Stimulated activated CD4-positive, alpha-beta T cell treated with anti-CD3 and anti-CD28 coated beads, TNF-alpha, amount 100 ng/mL, for 24 hours (primary cell): ENCODE measurements at regions not wholly inside any gene's neighbourhood (a gene's known extent, or its start where the extent isn't known, plus 50 kb on each side); places are given as distances from the start of the nearest gene placed in this dataset.
"Not testable (repeated sequence)": the region's sequence is repeated elsewhere in the genome, so short reads cannot be mapped to it uniquely, and the experiment has no call there.

ENCODE experiments used
- DNase-seq, 3 experiments: peaks; one replicate each; pipeline ENCODE4 v3.0.0-alpha.2; 2020; ENCODE audit warnings: low read depth in 3 of 3

DNA sequence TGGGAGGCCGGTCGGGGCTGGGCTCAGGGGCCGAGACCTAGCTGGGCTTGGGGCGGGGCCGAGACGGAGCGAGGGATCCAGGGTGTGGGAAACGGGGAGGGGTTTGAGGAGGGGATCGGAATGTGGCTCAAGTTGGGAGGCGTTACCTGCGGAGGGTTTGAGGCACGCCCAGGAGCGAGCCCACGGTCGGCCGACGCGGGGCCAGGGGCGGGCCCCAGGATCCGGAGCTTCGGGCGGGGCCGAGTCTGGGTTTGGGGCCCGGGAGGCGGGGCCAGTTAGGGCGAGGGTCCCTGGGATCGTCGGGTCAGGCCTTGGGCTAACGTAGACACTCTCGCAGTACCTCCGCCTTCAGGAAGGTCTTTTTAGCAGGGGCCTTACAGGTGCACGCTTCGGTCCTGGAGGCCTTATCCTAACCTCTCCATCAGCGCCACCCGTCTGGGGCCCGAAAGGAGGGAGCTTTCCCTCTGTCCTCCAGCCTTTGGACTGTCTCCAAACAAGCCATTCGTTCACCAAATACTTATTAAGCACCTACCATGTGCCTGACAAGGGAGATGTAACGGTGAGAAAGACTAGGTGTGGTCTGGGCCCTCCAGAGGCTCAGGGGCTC is 228.2 kb upstream of the FRG2C start:
- DNase-seq, result peak in 1 of 3 experiments; percentile 8

DNA sequence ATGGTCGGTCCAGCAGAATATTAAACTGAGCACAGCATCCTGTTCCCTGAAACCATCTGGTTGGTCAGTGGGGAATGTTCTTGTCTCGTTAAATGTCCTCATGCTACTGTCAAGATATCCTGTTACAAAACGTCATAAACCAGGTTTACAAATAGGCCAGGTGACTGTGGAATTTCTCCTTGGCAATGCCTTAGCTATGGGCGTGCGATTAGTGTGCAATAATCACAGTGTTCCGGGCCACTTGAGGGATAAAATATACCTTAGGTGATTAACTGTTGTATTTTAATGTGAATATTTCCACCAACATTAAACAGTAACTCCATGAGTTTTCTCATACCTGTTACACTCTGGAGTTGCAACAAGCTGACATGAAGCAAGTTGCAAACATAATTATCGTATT is 223.1 kb upstream of the FRG2C start:
- not testable (repeated sequence) for DNase-seq

DNA sequence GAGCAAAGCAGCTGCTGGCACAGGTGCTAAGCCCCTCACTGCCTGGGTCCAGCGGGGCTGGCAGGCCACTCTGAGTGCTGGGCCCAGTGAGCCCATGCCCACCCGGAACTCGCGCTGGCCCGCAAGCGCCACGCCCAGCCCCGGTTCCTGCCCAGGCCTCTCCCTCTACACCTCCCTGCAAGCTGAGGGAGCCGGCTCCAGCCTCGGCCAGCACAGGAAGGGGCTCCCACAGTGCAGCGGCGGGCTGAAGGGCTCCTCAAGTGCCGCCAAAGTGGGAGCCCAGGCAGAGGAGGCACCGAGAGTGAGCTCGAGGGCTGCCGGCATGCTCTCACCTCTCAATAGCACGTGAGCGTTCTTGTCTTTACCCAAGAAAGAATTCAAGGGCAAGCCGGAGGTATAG is 219.5 kb upstream of the FRG2C start:
- not testable (repeated sequence) for DNase-seq

DNA sequence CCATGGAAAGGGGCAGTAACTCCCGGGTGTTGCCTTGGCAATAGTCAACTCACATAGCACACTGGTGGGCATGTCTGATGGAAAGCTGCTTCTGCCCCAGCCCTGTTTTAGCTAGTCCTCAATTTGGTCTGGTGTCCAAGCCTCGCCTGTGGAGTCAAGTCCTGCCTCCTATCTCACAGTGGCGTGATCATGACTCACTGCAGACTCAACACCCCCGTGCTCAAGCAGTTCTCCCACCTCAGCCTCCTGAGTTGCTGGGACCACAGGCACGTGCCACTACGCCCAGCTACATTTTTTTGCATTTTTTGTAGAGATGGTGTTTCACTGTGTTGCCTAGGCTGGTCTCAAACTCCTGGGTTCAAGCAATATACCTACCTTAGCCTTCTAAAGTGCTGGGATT is 218.9 kb upstream of the FRG2C start:
- not testable (repeated sequence) for DNase-seq

DNA sequence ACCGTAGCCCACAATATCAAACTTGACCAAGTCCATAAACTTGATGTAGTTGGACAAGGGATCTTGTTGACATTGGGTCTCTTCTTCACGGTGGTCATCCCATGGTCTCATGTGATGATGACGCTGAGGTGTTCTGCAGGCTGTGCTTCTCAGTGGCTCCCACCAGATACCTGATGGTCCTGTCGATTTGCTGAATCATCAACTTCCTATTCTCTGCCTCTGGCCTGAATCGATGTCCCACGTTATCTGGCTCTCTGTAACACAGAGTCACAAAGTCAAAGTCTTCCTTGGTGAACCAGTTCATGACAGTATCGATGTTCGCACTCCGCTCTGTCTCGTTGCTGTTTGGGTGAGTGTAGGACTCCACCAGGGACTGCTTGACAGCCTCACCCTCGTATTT is 217.2 kb upstream of the FRG2C start:
- not testable (repeated sequence) for DNase-seq

DNA sequence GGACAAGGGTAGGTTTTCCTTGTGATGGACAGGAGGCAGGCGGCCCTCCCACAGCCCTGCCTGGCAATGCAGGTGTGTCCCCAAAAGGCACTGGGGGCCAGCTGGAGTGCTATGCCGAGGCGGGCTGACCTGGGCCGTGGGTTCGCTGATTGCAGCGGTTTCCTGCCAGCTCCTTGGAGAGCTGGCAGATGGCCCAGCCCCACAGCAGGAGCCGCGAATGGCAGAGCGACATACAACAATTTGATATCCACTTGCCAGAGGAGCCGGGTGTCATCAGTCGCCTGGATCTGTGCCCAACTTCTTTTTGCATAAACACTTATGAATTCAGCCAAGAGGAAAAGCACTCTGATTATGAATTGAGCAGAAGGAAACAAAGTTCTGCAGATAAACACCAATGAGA is 210.8 kb upstream of the FRG2C start:
- not testable (repeated sequence) for DNase-seq

DNA sequence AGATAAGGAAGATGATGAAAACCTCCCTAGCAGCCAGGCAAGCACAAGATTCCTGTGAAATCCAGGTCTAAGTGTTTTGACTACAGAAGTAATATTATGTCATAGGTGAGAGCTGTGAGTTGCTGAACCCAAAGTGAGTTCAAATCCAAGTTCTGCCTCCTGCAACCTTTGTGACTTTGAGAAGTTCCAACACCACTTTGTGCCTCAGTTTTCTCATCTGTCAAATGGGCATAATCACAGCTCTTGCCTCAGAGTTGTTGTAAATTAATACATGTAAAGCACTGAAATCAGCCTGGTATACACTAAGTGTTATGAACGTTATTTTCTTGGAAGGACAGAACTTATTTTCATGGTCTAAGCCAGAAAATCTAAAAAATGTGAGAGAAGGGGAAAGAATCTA is 210.3 kb upstream of the FRG2C start:
- DNase-seq, result not testable (repeated sequence)

DNA sequence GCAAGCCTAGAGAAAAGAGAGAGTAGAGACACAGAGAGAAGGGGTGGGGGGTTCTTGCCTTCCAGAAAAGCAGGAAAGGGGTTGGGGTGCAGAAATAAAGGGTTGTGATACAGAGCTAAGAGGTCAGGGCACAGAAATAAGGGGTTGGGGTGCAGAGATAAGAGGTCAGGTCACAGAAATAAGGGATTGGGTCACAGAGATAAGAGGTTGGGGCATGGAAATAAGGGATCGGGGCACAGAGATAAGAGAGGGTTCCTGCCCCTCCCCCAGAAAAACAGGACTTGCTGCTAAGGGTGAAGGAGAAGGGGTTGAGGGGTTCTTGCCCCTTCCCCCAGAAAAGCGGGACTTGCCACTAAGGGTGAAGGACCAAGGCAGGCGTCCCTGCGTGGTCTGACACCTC is 189.6 kb upstream of the FRG2C start:
- DNase-seq, result not testable (repeated sequence)

DNA sequence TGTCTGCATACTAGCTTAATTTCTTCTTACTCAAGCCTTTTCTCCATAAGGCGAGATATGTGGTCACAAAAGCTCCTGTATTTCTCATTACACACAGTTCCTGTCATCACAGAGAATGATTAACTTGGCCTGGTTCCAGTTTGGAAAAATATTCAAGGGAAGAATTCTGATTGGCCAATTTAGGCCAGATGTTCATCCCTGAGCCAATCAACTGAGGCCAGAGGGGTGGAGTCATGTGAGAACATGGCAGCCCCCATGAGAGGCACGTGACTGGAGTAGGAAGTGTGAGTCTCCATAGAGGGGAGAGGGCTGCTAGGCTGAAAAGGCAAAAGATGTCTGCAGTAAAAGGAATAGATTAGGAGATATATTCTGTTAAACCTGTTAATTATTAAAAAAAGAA is 167.5 kb upstream of the FRG2C start:
- DNase-seq, result not testable (repeated sequence)

DNA sequence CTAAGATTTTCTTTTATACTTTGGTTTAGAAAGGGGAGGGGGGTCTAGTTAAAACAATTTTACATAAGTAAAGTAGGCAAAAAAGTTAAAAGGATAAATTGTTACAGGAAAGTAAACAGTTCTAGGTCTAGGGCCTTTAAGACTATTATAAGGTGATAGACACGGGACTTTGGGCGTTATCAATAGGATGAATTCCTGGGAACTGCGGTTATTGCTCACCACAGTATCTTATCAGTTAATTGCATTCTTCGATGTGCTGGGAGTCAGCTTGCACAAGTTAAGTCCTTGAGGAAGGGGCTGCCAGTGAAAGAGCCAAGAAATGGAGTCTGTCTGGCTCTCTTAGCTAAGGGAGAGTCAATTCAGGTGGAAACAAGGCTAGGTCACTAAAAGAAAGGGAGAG is 163.8 kb upstream of the FRG2C start:
- not testable (repeated sequence) for DNase-seq

DNA sequence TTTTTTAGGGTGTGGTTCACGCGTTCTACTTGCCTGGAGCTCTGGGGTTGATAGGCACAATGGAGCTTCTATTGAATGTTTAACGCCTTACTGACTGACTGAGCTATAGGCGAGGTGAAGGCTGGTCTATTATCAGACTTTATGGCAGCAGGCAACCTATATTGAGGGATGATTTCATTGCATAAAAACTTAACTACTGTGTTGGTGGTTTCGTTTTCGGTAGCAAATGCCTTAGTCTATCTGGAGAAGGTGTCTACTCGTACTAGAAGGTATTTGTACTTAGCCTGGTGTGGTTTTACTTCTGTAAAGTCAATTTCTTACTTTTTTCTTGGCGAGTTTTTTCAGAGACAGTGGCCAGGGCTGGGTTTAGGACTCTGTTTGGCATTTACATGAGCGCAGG is 162.0 kb upstream of the FRG2C start:
- DNase-seq, result not testable (repeated sequence)

DNA sequence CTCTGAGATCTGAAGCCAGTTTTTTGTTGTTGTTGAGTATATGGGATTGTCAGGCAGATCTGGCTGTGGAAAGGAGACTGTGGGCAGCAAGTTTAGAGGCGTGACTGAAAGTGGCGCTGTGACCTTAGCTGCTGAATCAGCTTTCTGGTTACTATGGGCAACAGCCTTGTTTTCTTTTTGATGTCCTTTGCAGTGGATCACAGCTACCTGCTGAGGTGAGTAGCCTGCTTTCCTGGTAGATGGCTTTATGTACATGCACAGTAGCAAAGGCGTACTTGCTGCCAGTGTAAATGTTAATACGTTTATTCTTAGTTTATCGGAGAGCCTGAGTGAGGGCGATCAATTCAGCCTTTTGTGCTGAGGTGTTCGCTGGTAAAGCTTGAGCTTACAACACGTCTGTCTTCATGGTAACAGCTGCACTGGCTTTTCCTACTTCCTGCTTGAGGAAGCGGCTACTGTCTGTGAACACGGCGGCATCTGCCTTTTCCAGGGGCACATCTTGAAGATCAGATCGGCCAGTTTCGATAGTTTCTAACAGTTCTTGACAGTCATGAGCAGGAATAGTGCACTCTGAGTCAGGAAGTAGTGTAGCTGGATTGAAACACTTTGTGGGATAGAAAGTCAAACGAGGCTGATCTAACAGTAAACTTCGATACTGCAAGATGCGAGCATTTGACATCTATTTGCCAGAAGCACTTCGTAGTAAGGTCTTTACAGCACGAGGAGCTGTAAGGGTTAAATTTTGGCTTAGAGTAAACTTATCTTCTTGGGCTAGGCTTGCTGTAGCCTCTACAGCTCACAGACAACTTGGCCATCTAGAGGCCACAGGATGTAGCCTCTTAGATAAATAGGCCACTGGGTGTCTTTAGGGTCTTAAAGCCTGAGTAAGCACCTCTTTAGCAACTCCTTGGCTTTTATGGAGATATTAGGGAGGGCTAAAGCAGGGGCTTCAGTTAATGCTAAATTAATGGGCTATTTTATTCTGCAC is 161.1 kb upstream of the FRG2C start:
- not testable (repeated sequence) for DNase-seq

DNA sequence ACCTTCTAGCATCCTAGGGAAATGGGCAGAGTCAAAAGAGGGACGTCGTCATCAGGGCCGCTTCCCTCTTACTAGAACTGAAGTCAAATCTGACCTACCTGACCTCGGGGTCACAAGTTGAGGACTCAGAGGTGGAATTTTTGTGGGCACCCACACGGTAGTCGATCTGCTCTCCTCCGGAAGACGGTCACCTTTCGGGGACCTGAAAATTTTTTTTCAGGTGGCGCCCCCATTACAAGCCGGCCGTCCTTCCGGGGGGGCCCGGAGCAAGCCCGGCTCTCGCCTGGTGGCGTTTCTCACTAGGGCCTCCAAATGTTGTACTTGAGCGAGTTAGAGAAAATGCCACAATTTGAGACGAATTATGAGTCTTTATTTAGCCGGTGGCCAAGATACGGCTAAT is 157.5 kb upstream of the FRG2C start:
- no peak for DNase-seq

DNA sequence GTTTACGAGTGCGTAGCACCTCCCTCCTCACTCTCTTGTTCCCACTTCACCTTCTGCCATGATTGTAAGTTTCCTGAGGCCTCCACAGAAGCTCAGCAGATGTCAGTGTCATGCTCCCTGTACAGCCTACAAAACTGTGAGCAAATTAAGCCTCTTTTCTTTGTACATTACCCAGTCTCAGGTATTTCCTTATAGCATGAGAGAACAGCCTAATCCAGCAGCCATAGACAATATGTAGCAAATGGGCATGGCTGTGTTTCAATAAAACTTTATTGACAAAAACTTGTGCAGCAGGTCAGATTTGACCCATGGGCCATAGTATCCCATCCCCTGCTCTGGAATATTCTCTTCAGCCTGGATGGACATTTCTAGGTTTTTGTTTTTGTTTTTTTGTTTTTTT is 156.2 kb upstream of the FRG2C start:
- not testable (repeated sequence) for DNase-seq

DNA sequence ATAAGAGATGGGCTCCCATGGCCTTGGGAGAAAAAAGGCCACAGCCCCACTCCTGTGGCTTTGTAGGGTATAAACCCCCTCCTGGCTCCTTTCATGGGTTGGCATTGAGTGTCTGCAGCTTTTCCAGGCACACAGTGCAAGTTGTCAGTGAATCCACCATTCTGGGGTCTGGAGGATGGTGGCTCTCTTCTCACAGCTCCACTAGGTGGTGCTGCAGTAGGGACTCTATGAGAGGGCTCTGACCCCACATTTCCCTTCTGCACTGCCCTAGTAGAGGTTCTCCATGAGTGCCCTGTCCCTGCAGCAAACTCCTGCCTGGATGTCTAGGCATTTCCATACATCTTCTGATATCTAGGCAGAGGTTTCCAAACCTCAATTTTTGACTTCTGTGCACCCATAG is 136.5 kb upstream of the FRG2C start:
- not testable (repeated sequence) for DNase-seq

DNA sequence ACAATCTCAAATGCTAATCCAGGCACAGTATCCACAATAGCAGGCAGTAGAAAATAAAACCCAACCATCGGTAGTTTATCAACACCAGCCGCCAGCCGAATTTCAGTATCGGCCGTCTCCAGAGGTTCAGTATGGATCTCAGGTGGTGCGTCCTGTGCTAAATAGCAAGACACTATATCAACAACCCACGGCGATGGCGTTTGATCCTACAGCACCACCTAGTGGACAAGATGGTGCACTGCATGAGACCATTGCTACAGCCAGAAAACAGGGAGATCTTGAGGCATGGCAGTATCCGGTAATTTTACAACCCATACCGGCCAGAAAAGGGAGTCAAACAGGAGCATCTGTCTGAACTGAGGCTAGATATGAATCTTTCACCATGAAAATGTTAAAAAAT is 112.0 kb upstream of the FRG2C start:
- DNase-seq, result not testable (repeated sequence)

DNA sequence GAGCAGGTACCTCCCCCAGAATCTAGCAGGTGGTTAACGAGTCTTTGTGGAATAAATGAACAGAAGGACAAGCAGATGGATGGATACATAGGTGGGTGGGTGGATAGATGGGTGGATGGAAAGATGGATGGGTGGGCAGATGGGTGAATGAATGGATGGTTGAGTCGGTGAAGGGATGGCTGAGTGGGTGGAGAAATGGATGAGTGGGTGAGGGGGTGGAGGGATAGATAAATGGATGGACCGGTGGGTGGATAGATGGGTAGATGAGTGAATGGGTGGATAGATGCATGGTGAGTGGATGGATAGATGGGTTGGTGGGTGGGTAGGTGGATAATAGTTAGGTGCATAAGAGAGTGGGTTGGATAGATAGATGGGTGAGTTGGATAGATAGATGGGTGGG is 99.7 kb upstream of the FRG2C start:
- not testable (repeated sequence) for DNase-seq

DNA sequence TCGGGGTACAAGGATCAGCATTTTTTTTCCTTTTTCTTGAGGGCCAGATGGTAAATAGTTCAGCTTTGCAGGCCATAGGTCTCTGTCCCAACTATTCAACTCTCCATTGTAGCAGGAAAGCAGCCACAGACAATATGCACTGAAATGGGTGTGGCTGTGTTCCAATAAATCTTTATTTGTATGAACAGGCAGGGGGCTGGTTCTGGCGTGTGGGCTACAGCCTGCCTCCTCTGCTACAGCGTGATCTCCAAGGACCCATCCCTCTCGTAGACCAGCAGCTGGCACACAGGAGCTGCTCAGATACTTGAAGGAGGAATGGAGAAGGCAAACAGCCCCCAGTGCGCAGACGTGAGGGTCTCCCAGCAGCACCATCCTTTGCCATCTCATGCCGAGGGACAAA is 91.8 kb upstream of the FRG2C start:
- DNase-seq, result not testable (repeated sequence)

DNA sequence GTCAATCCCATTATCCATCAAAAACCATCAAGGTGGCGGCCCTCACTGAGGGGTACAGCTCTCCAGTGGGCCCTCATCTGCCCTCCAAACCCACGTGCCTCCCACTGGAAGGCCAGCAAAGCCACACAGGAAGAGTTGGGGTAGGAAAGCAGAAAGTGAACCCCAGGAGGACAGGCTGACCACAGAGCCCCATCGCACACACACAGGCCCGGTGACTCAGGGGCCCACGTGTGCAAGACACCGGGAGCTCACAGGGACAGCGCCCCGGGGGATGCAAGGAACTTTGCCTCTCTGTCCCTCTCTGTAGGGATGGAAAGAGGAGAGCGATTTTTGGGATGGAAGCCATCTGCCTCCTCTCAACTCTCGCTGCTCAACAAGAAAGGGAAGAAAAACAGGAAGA is 85.0 kb upstream of the FRG2C start:
- not testable (repeated sequence) for DNase-seq

DNA sequence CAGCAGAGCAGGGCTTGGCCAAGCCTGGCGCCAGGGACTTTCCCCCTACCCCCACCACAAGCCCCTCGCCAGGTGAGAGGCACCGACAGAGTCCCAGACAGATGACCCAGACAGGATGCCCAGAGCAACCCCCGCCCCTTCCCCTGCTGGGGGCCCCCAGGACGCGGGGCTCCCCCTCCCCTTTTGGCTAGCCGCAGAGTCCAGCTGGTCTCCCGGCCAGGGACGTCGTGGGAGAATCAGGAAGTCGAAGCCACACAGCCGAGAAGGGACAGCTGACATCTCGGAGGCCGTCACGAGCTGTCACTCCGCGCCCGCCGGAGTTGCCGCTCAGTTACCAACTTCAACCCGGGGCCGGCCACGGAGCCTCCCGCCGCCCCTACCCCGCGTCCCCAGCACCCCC is 84.6 kb upstream of the FRG2C start:
- DNase-seq, result not testable (repeated sequence)

DNA sequence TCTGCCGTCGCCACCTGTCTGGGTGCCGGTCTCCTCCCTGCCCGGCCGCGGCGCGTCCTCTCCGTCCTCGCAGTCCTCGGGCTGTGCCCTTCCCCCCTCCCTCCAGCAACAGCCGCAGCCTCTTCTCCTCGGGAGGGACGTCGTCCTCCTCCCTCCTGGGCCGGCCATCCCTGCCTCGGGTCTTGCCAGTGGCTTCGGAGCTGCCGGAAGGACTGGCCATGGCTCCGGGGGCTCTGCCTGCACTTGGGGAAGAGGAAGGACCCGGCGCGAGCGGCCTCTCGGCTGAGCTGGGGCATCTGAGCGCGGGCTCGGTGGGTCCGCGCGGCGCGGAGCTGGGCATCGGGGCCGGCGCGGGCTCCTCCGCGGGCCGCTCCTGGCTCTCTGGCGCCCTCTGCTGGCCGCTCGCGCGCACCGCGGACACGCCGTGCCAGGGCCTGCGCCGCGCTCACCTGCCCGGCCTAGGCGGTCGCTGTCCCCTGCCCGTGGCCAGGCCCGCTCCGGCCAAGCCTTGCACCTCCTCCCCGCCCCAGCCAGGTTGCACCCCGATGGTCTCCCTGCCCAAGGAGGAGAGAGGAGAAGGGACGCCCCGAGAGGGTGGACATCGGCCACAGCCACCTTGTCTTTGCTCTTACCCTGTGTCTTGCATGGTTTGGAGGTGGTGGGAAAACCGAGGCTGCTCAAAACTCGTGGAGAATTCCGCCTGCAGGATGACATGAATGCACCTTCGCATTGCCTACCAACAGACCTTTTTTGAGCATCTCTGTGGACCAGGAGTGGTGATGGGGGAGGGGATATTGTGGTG is 83.9 kb upstream of the FRG2C start:
- DNase-seq, result peak in 2 of 3 experiments; percentile 28 to 46

DNA sequence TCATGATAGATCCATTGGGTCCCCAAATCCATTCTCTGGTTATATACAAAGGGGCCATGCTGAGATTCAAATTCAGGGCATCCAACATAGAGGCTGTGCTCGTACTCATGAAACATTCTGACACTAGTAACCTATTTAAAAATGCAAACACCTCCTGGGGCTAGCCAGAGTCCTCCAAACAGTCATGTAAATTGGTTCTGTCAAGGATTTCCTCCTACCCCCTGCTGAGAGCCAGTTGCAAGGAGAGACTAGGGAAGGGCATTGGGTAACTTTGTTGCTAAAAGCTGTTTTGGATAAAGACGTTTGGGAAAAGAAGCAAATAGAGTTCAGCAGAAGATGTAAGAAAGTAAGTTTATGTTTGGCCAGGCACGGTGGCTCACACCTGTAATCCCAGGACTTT is 81.6 kb upstream of the FRG2C start:
- not testable (repeated sequence) for DNase-seq
